ENCODE measurements at regions not wholly inside any gene's neighbourhood (a gene's known extent, or its start where the extent isn't known, plus 50 kb on each side); places are given as distances from the start of the nearest gene placed in this dataset.

- Mint-ChIP-seq H3K27me3 (ENCODE audit: insufficient read depth, low read depth, poor library complexity) (no peaks in the 10 kb centered on the region), H3K4me3 (no peak overlapping the region), H3K27ac (no peak overlapping the region), H3K9me3 (no peaks in the 10 kb centered on the region), H3K36me3 (ENCODE audit: low read depth) (no peaks in the 10 kb centered on the region), H3K4me1 (no peaks in the 10 kb centered on the region; the same call in 1 of the 3 replicates)
- Histone ChIP-seq H3K4me2 (no peak overlapping the region), H3F3A (replicated peaks; ENCODE audit: low read depth) (no peaks in the 10 kb centered on the region), H3K9me2 (ENCODE audit: insufficient read depth) (peaks cover 11% of the 10 kb centered on the region; the same call in 1 of the 2 replicates), H4K20me1 (replicated peaks; ENCODE audit: insufficient read depth) (no peaks in the 10 kb centered on the region), H3K4me3 (no peak overlapping the region), H3K27ac (ENCODE audit: low read depth) (no peak overlapping the region), H3K79me2 (replicated peaks; ENCODE audit: insufficient read depth) (no peaks in the 10 kb centered on the region), H3K36me3 (ENCODE audit: insufficient read depth) (no peaks in the 10 kb centered on the region), H2AFZ (no peak overlapping the region), H3K4me1 (ENCODE audit: insufficient read depth) (no peaks in the 10 kb centered on the region), H3K27me3 (ENCODE audit: insufficient read depth) (no peaks in the 10 kb centered on the region)
- DNase-seq (ENCODE audit: low spot score) = no peak
- TF ChIP-seq CREB1 (CRISPR knock-in tag; IDR thresholded peaks at IDR 0.05; ENCODE audit: low read depth) (no peak), STAT1 (IDR thresholded peaks at IDR 0.05; ENCODE audit: unreplicated experiment) (no peak), EZH2phosphoT487 (IDR thresholded peaks at IDR 0.05; ENCODE audit: unreplicated experiment) (no peak), REST (IDR thresholded peaks at IDR 0.05; ENCODE audit: unreplicated experiment) (no peak), CTCF (conservative IDR thresholded peaks at IDR 0.05; ENCODE audit: low read depth in 2 of 2) (no peak), ZNF462 (CRISPR knock-in tag; IDR thresholded peaks at IDR 0.05) (no peak), EZH2 (IDR thresholded peaks at IDR 0.05; ENCODE audit: low read depth, unreplicated experiment) (no peak), POLR2AphosphoS5 (IDR thresholded peaks at IDR 0.05; ENCODE audit: low read depth) (no peak), ZNF114 (CRISPR knock-in tag; IDR thresholded peaks at IDR 0.05) (no peak), NANOG (IDR thresholded peaks at IDR 0.05; ENCODE audit: borderline replicate concordance) (no peak), ZNF331 (CRISPR knock-in tag; IDR thresholded peaks at IDR 0.05; ENCODE audit: low read depth) (no peak), JUNB (IDR thresholded peaks at IDR 0.05; ENCODE audit: unreplicated experiment) (no peak), ETS1 (IDR thresholded peaks at IDR 0.05) (no peak)
- no peak for ATAC-seq
Observed at GRCh38 chr20:54306985-54307710, 99.3 kb downstream of the PFDN4 start.

All from GM23338 (cell line).